ENCODE measurements at regions not wholly inside any gene's neighbourhood (a gene's known extent, or its start where the extent isn't known, plus 50 kb on each side); places are given as distances from the start of the nearest gene placed in this dataset.
"Not testable (repeated sequence)": the region's sequence is repeated elsewhere in the genome, so short reads cannot be mapped to it uniquely, and the experiment has no call there.

DNA sequence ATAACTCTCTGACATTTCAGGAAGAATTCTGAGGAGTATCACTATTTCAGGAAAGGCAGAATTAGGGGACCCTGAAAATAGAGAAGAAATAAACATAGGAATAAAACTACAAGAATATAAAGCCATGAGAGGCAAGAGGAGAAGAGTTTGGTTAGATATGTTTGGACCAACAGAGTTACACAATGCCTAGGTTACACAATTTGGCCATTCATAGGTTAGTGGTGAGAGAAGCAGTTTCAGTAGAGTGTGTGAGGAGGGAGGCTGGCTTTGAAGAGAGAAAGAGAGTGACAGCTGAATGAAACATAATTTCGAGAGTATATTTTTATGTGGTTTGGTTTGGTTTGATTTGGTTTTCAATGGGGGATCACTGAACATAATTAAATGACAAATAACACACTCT, 783.2 kb upstream of the LRRN3 start:
- DNase-seq (ENCODE audit: low read depth), result peak; percentile 3
- H3K4me3 ChIP-seq (ENCODE audit: low read depth, low read length), result no peak overlapping the region
- TF ChIP-seq, protein P1, sequence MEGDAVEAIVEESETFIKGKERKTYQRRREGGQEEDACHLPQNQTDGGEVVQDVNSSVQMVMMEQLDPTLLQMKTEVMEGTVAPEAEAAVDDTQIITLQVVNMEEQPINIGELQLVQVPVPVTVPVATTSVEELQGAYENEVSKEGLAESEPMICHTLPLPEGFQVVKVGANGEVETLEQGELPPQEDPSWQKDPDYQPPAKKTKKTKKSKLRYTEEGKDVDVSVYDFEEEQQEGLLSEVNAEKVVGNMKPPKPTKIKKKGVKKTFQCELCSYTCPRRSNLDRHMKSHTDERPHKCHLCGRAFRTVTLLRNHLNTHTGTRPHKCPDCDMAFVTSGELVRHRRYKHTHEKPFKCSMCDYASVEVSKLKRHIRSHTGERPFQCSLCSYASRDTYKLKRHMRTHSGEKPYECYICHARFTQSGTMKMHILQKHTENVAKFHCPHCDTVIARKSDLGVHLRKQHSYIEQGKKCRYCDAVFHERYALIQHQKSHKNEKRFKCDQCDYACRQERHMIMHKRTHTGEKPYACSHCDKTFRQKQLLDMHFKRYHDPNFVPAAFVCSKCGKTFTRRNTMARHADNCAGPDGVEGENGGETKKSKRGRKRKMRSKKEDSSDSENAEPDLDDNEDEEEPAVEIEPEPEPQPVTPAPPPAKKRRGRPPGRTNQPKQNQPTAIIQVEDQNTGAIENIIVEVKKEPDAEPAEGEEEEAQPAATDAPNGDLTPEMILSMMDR (IDR thresholded peaks at IDR 0.05; ENCODE audit: insufficient read depth, low read depth, low read length), result no peak

DNA sequence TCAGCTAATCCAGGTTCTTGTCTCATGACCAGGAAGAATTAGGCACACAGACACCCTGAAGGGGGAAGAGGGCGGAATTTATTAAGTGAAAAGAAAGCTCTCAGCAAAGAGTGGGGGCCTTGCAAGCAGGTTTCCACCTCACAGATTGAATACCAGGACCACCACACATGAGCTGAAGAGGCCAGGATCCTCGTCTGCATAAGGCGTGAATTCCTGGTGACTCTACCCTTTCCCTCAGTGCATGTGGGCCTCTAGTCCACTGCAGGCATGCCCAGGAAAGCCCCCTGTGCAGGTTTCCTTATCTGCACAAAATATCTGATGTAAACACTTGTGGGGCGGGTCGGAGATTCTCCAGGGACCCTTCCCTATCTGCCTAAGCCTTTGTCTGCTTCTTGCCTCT, 782.1 kb upstream of the LRRN3 start:
- TF ChIP-seq, protein P1 (IDR thresholded peaks at IDR 0.05; ENCODE audit: insufficient read depth, low read depth, low read length), result no peak
- no peak overlapping the region for H3K4me3 ChIP-seq (ENCODE audit: low read depth, low read length)
- no peak for DNase-seq (ENCODE audit: low read depth)

DNA sequence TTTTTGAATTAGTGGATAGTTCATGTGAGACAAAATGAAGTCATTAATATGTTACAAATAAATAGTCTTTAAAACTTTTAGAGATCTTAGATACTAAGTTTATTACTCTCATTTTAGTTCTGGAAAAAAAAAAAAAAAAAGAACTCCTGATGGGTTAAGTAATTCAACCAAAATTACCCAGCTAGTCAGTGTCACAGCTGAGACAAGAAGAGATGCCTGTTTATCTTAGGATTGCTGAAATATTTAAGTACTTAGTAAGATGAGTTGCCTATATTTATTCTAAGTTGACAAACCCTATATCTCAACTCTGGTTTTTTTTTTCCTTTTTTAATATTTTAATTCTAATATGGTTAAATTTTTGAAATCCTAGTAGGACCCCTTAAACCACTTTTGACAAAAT, 781.0 kb upstream of the LRRN3 start:
- no peak overlapping the region for H3K4me3 ChIP-seq (ENCODE audit: low read depth, low read length)
- TF ChIP-seq, protein P1 (IDR thresholded peaks at IDR 0.05; ENCODE audit: insufficient read depth, low read depth, low read length), result no peak
- no peak for DNase-seq (ENCODE audit: low read depth)

DNA sequence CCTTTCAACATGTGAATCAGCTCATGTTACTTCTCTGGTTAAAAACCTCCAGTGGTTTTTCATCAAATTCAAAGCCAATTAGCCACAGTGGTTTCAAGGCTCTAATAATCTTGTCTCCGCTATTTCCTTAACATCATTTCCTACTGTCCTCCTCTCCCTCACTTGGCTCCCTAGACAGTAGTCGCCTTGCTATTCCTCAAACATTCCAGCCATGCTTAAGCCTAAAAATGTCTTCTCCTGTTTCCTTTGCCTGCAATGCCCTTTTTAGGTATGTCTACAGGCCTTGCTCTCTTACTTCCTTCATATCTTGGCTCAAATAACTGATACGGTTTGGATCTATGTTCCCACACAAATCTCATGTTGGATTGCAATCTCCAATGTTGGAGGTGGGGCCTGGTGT, 779.4 kb upstream of the LRRN3 start:
- no peak for DNase-seq (ENCODE audit: low read depth)

DNA sequence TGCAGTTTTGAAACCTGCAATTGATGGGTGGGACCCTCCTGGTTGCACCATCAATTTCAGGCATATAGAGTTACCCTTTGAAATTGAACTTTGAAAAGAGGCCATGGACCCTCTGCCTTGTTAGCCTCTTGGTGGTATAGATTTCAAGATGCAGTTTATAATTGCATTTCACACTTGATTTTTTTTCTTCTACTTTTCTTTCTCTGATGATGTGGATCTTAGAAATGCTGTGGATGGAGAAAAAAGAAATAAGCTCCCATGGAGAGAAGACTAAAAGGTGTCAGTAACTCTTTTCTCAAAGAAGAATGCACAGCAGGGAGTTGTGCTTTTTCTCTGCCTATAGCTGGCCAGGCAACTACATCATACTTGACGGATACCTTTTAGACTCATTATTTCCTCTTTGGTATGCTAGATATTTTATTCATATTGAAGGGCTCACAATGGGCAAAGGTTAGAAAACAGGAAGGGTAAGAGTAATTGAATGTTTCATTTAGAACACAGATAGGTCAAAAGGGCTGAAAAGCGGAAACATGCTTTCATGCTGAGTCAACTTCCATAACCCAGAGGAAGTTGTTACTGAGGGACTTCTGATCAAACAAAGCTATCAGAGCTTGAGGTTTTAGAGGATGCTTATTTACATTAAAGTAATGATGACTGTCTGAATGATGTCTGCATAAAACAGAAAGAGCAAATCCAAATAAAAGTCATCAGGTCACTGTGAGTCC, 773.2 kb upstream of the LRRN3 start:
- no peak overlapping the region for H3K4me3 ChIP-seq (ENCODE audit: low read depth, low read length)
- TF ChIP-seq, protein P1 (IDR thresholded peaks at IDR 0.05; ENCODE audit: insufficient read depth, low read depth, low read length), result no peak
- peak; percentile 7 for DNase-seq (ENCODE audit: low read depth)

More for the DNA sequence above, 779.4 kb upstream of the LRRN3 start:
- TF ChIP-seq, protein P1 (IDR thresholded peaks at IDR 0.05; ENCODE audit: insufficient read depth, low read depth, low read length), result no peak
- H3K4me3 ChIP-seq (ENCODE audit: low read depth, low read length), result no peak overlapping the region

DNA sequence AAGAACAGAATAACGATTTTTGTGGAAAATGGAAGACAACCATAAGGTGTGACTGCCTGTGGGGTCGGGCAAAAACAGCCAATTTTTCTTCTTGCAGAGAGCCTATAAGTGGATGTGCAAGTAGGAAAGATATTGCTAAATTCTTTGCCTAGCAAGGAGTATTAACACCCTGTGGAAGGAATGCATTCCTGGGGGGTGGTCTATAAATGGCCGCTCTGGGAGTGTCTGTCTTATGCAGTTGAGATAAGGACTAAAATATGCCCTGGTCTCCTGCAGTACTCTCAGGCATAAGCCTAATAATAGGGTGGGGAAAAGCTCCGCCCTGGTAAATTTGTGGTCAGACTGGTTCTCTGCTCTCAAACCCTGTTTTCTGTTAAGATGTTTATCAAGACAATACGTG, 770.6 kb upstream of the LRRN3 start:
- not testable (repeated sequence) for H3K4me3 ChIP-seq (ENCODE audit: low read depth, low read length); DNase-seq (ENCODE audit: low read depth)

DNA sequence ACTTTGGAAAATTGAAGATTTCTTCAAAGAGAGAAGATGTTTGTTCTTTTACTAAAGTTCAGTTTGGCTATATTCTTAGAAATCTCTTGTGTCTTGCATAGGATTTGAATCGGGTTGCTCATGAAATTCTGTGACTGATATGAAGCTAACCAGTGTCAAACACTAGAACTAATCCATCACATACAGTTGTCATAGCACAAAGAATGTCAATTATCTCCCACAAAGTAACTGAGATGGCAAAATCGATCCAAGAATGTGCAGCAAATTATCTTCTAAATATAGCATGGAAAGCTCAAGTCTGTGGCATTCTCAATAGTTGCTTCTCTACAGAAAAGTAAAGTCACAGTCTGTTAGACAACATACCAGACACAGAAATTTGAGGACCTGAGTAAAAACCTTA, 768.1 kb upstream of the LRRN3 start:
- TF ChIP-seq, protein P1 (IDR thresholded peaks at IDR 0.05; ENCODE audit: insufficient read depth, low read depth, low read length), result no peak

More for the DNA sequence above, 768.1 kb upstream of the LRRN3 start:
- no peak overlapping the region for H3K4me3 ChIP-seq (ENCODE audit: low read depth, low read length)
- no peak for DNase-seq (ENCODE audit: low read depth)
